OCI-LY1 (cell line): ENCODE measurements at regions not wholly inside any gene's neighbourhood (a gene's known extent, or its start where the extent isn't known, plus 50 kb on each side); places are given as distances from the start of the nearest gene placed in this dataset.

ENCODE experiments used
- CTCF ChIP-seq: fragments of 200-600 bp; sonication (generic), shearing (Covaris generic); IDR thresholded peaks from 2 replicates; pipeline ENCODE4 v1.5.1; 2017; ENCODE audit warnings: mild to moderate bottlenecking, antibody characterized with exemption, low read length, moderate library complexity, mixed read lengths
- EZH2 ChIP-seq: fragments of 200-600 bp; sonication (generic), shearing (Covaris generic); IDR thresholded peaks from 2 replicates; pipeline ENCODE4 v1.8.0; 2017; ENCODE audit warnings: borderline replicate concordance, mixed run types, mild to moderate bottlenecking, antibody characterized with exemption, low read length, moderate library complexity, mixed read lengths

DNA sequence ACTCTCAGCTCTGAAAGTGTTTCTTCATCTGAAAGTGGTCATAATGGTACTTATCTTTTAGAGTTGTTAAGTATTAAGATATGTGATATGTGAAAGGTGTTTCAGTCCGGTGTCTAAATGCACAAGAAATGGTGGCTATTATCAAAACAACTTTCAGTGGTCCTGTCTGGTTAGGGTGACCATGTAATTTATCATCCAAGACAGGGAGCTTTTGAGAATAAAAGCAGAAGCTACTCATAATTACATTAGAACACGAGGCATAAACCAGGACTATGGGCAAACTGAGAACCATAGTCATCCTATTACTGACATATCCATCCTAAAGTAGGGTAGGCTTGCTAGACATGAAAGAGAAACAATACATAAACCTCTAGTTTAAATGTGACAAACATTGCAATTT, 418.1 kb upstream of the SEMA6A start:
- TF ChIP-seq CTCF (no peak), EZH2 (no peak)
